ENCODE measurements at regions not wholly inside any gene's neighbourhood (a gene's known extent, or its start where the extent isn't known, plus 50 kb on each side); places are given as distances from the start of the nearest gene placed in this dataset.

DNA sequence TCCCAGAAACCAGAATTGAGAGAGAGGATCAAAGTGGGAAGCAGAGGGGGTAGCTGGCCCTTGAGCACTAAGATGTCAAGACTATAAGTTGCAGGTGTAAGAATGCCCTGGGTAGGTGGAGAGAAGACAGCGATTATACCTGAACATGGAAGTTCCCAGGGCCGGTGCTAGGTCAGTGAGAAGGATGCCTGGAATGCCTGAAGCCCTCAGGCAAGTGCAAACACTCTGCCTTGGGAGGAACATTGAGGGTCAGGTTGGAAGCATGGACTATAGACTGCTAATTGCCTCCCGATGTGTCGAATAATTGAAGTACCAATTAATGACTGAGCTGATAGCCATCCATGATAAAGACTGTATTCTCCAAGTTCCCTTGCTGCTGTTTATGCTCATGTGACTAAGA lies 185.5 kb downstream of the DMRT2 start:
- no peaks in the 10 kb centered on the region for H3K27me3 ChIP-seq
- no peak overlapping the region for H3K27ac ChIP-seq
- H3K36me3 ChIP-seq, result no peaks in the 10 kb centered on the region
- no peaks in the 10 kb centered on the region for H3K9me3 ChIP-seq
- H3K4me1 ChIP-seq, result peaks cover 3 to 11% (median 8%) of the 10 kb centered on the region in 3 donors
- DNase-seq (no peak), ATAC-seq (no peak), FAIRE-seq (no peak)
- no peak overlapping the region for H3K4me3 ChIP-seq
- TF ChIP-seq, protein P1, sequence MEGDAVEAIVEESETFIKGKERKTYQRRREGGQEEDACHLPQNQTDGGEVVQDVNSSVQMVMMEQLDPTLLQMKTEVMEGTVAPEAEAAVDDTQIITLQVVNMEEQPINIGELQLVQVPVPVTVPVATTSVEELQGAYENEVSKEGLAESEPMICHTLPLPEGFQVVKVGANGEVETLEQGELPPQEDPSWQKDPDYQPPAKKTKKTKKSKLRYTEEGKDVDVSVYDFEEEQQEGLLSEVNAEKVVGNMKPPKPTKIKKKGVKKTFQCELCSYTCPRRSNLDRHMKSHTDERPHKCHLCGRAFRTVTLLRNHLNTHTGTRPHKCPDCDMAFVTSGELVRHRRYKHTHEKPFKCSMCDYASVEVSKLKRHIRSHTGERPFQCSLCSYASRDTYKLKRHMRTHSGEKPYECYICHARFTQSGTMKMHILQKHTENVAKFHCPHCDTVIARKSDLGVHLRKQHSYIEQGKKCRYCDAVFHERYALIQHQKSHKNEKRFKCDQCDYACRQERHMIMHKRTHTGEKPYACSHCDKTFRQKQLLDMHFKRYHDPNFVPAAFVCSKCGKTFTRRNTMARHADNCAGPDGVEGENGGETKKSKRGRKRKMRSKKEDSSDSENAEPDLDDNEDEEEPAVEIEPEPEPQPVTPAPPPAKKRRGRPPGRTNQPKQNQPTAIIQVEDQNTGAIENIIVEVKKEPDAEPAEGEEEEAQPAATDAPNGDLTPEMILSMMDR (IDR thresholded peaks at IDR 0.05), result no peak
- intact Hi-C loops (cut with DNase I), result no loop called here
- whole genome bisulfite sequencing, 2 donors, result 70 to 77% methylated on average over 4 of the region's 4 CpGs

DNA sequence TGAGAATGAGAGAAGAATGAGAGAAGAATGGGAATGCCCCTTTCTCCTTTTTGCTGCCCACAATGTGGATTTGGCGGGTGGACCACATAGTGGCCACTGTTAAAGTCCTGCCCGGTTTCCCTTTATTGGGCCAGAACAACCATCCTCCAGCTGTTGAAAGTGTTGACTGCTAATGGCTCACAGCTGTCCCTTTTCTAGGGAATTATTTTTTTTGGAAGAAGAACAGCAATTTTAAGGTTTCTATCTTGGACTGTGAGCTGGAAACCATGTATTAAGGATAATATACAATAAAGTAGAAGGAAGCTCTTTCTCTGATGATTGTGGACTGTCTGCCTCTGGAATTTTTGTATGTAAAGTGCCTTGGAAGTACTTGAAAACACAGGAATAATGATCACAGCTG lies 185.9 kb downstream of the DMRT2 start:
- Histone ChIP-seq H3K9me3 (no peaks in the 10 kb centered on the region), H3K27me3 (no peaks in the 10 kb centered on the region), H3K4me1 (peaks cover 3 to 11% (median 8%) of the 10 kb centered on the region in 3 donors), H3K36me3 (no peaks in the 10 kb centered on the region), H3K27ac (no peak overlapping the region), H3K4me3 (no peak overlapping the region)
- ATAC-seq (no peak), DNase-seq (no peak), FAIRE-seq (no peak)
- TF ChIP-seq, protein P1 (IDR thresholded peaks at IDR 0.05), result no peak
- intact Hi-C loops (cut with DNase I), result no loop called here
- WGBS, 2 donors, result 80 to 88% methylated on average over 2 of the region's 2 CpGs

DNA sequence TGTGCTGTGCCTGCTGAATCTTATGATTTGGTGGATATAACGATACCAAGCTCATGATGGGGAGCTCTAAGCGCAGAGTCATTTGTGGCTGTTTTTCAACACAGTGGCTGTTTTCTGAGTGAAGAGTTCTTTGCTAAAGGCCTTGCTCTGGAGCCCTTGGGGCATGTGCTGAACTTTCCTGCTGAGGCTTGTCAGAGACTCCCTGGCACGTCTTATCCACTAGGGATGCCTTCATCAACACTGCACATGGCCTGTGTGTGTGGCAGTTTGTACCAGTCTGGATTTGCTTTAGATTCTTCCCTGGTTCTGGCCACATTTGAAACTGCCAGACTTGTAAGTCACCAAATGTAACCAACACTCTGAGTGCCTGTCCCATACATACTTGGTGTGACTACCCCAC lies 188.2 kb downstream of the DMRT2 start:
- 80 to 84% methylated on average over 3 of the region's 3 CpGs for WGBS, 2 donors
- H3K9me3 ChIP-seq, result no peaks in the 10 kb centered on the region
- TF ChIP-seq, protein P1 (IDR thresholded peaks at IDR 0.05), result no peak
- FAIRE-seq (no peak), DNase-seq (no peak), ATAC-seq (peak in 1 of 4 donors; percentile 45)
- H3K27me3 ChIP-seq, result no peaks in the 10 kb centered on the region
- H3K36me3 ChIP-seq, result no peaks in the 10 kb centered on the region
- H3K4me1 ChIP-seq, result no peaks in the 10 kb centered on the region
- intact Hi-C loops (cut with DNase I), result no loop called here
- H3K27ac ChIP-seq, result no peak overlapping the region
- H3K4me3 ChIP-seq, result no peak overlapping the region

DNA sequence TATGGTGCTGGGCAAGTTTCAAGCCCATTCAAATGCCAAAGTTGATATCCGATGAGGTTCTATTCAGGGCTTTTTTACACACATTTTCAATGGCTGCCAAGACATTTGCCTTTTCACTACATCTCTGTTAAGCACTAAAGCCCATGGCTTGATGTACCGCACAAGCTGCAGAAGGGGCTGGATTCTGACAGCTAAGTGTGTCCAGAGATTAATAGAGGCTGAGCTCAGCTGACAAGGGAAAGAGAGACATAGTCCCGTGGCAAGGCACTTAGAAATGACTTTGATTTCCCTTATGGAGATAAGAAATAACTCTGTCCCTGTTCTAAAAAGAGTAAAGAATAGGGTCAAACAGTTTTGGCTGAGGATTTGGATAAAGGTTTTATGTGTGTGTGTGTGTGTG lies 198.6 kb downstream of the DMRT2 start:
- no peak for FAIRE-seq
- WGBS, 2 donors, result 62 to 67% methylated on average over 3 of the region's 3 CpGs
- no peak overlapping the region for H3K4me3 ChIP-seq
- H3K27me3 ChIP-seq, result no peaks in the 10 kb centered on the region
- no peaks in the 10 kb centered on the region for H3K9me3 ChIP-seq
- no peak overlapping the region for H3K27ac ChIP-seq
- no peak for ATAC-seq
- intact Hi-C loops (cut with DNase I), result no loop called here
- H3K4me1 ChIP-seq, result peaks cover 0 to 7% (median 0%) of the 10 kb centered on the region in 3 donors
- no peak for DNase-seq
- no peaks in the 10 kb centered on the region for H3K36me3 ChIP-seq
- TF ChIP-seq, protein P1 (IDR thresholded peaks at IDR 0.05), result no peak

DNA sequence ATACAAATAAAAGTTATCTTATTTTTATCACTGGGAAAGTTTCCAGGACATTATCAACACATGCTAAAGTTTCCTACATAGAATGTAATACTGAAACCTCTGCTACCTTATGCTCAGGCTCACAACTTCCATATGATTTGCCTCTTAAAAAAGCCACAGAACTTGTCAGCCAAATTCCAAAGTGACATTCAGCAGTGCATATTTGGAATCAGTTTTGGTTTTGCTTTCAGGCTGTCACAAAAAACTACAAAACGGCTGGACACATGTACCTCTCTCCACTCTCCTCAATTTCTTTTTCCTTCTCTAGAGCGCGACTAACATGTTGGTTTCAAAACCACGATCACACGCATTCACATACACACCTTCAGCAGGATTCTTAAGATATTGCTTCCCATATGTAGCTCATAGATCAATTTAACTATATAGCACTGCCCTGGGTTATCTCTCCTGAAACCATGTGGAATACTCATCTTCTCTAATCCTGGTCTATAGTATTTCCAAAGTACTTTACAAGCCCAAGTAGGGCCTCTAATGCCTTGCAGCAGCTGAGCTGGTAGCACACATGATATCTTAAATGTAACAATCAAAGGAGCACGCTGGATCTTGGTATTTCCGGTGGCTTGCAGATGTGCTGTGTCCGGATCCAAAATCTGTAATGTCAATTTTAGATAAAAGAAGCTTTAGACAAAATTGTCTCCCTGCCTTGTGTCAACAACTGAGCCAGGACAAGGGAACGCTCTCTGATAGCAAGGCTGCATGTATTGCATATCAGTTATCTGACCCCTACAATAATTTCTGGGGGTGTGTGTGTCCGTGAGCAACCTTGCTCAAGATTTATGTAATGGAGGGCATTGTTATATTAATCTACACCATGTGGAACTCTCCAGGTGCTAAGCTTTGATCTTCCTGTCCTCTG lies 203.2 kb downstream of the DMRT2 start:
- H3K4me3 ChIP-seq, result no peak overlapping the region
- WGBS, 2 donors, result 59 to 61% methylated on average over 10 of the region's 10 CpGs
- intact Hi-C loops (cut with DNase I), result no loop called here
- peaks cover 0 to 7% (median 0%) of the 10 kb centered on the region in 3 donors for H3K4me1 ChIP-seq
- ATAC-seq (peak in 1 of 4 donors; percentile 19), FAIRE-seq (no peak), DNase-seq (no peak)
- no peaks in the 10 kb centered on the region for H3K27me3 ChIP-seq
- H3K27ac ChIP-seq, result no peak overlapping the region
- TF ChIP-seq, protein P1 (IDR thresholded peaks at IDR 0.05), result no peak
- H3K9me3 ChIP-seq, result no peaks in the 10 kb centered on the region
- H3K36me3 ChIP-seq, result no peaks in the 10 kb centered on the region

Data from pancreas (tissue), 10 donors.